GM12878 (cell line): ENCODE measurements at regions not wholly inside any gene's neighbourhood (a gene's known extent, or its start where the extent isn't known, plus 50 kb on each side); places are given as distances from the start of the nearest gene placed in this dataset.

Experiments used
- CEBPB ChIP-seq, 2 experiments: fragments of 150-350 bp in 1 of 2; IDR thresholded peaks; 2 replicates each; pipeline ENCODE4 v1.6.1; 2012 to 2014; ENCODE audit warnings: low read depth in 2 of 2, low read length in 2 of 2, borderline replicate concordance in 1 of 2, inconsistent platforms in 1 of 2
- CREB1 ChIP-seq: IDR thresholded peaks from 2 replicates; pipeline ENCODE4 v1.6.1; 2012; ENCODE audit warnings: low read depth, mild to moderate bottlenecking, inconsistent platforms
- CTCF ChIP-seq, 3 experiments: IDR thresholded peaks in 2 of 3; conservative IDR thresholded peaks in 1 of 3; 2 replicates each; pipeline ENCODE4 v1.5.1; 2011; ENCODE audit warnings: low read depth in 3 of 3, low read length in 3 of 3, mild to moderate bottlenecking in 3 of 3, control low read depth in 2 of 3, moderate library complexity in 2 of 3, inconsistent platforms in 1 of 3, mixed read lengths in 1 of 3; ENCODE audit not compliant: control insufficient read depth in 2 of 3, insufficient read depth in 1 of 3; ENCODE audit errors: extremely low read depth in 1 of 3
- EP300 ChIP-seq, 2 experiments: fragments of 150-350 bp in 1 of 2; IDR thresholded peaks; 2 replicates each; pipeline ENCODE4 v1.6.1; 2011 to 2012; ENCODE audit warnings: low read depth in 2 of 2, low read length in 2 of 2, borderline replicate concordance in 1 of 2, improper control_type of control experiment in 1 of 2, inconsistent platforms in 1 of 2; ENCODE audit not compliant: control insufficient read depth in 1 of 2
- POLR2A ChIP-seq: IDR thresholded peaks from 2 replicates; pipeline ENCODE4 v1.6.1; 2011; ENCODE audit warnings: low read depth, mild to moderate bottlenecking, low read length
- RFX5 ChIP-seq: IDR thresholded peaks from 2 replicates; pipeline ENCODE4 v1.6.1; 2011; ENCODE audit warnings: low read depth, low read length, improper control_type of control experiment
- SMAD1 ChIP-seq: fragments of 450-650 bp; IDR thresholded peaks from 2 replicates; pipeline ENCODE4 v1.6.1; 2018; ENCODE audit warnings: mild to moderate bottlenecking, low read depth; ENCODE audit not compliant: partially characterized antibody
- TAF1 ChIP-seq: IDR thresholded peaks from 2 replicates; pipeline ENCODE4 v1.6.1; 2011; ENCODE audit warnings: mild to moderate bottlenecking, low read depth, low read length, borderline replicate concordance
- TARDBP ChIP-seq: IDR thresholded peaks from 2 replicates; pipeline ENCODE4 v1.6.1; 2016; ENCODE audit warnings: borderline replicate concordance
- YY1 ChIP-seq: IDR thresholded peaks from 2 replicates; pipeline ENCODE4 v1.6.1; 2011; ENCODE audit warnings: low read depth, mild to moderate bottlenecking, low read length
- ZNF687 ChIP-seq: fragments of 450-650 bp; IDR thresholded peaks from 2 replicates; pipeline ENCODE4 v1.6.1; 2017; ENCODE audit warnings: mild to moderate bottlenecking, moderate library complexity
- TF ChIP-seq, protein P1 (sequence below): IDR thresholded peaks from 2 replicates; pipeline ENCODE4 v1.6.1; 2012; ENCODE audit warnings: mild to moderate bottlenecking, low read depth, low read length

DNA sequence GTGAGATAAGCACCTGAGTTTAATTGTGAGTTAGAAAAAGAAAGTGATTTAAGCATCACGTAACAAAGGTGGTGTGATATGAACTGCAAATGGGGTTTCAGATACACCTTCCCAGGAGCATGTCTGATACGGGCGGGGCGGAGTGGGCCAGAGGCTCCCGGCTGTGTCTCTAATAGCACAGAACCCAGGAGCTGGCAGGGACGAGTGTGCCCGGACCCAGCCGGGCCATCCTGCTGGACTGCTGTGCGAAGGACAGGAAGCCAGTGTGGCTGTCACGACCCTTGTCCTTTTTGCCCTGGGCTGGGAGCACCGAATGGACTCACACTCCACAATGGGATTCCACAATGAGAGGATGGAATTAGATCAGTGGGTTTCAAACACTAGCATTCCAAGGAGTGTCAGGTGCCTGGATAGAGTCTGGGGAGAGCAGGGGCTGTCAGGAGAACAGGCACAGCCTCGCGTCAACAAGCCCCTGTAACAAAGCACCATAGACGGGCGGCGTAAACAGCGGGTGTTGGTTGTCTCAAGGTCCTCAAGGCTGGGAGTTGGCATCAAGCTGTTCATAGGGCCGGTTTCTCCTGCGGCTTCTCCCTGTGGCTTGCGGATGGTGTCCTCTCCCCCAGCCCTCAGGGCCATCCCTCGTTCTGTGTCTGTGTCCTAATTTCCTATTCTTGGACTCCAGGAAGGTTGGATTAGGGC, 242.6 kb upstream of the PITRM1 start:
- TF ChIP-seq POLR2A = no peak
- TF ChIP-seq TAF1 = no peak
- no peak for TF ChIP-seq CEBPB (IDR thresholded peaks at IDR 0.05; ENCODE audit: borderline replicate concordance in 1 of 2, low read depth in 2 of 2, low read length in 2 of 2)
- TF ChIP-seq CREB1 = no peak
- no peak for TF ChIP-seq ZNF687
- no peak for TF ChIP-seq YY1
- no peak for TF ChIP-seq EP300 (IDR thresholded peaks at IDR 0.05; ENCODE audit: borderline replicate concordance in 1 of 2, control insufficient read depth in 1 of 2, low read depth in 2 of 2, low read length in 2 of 2)
- TF ChIP-seq RFX5 = no peak
- no peak for TF ChIP-seq SMAD1
- no peak for TF ChIP-seq TARDBP
- TF ChIP-seq, protein P1, sequence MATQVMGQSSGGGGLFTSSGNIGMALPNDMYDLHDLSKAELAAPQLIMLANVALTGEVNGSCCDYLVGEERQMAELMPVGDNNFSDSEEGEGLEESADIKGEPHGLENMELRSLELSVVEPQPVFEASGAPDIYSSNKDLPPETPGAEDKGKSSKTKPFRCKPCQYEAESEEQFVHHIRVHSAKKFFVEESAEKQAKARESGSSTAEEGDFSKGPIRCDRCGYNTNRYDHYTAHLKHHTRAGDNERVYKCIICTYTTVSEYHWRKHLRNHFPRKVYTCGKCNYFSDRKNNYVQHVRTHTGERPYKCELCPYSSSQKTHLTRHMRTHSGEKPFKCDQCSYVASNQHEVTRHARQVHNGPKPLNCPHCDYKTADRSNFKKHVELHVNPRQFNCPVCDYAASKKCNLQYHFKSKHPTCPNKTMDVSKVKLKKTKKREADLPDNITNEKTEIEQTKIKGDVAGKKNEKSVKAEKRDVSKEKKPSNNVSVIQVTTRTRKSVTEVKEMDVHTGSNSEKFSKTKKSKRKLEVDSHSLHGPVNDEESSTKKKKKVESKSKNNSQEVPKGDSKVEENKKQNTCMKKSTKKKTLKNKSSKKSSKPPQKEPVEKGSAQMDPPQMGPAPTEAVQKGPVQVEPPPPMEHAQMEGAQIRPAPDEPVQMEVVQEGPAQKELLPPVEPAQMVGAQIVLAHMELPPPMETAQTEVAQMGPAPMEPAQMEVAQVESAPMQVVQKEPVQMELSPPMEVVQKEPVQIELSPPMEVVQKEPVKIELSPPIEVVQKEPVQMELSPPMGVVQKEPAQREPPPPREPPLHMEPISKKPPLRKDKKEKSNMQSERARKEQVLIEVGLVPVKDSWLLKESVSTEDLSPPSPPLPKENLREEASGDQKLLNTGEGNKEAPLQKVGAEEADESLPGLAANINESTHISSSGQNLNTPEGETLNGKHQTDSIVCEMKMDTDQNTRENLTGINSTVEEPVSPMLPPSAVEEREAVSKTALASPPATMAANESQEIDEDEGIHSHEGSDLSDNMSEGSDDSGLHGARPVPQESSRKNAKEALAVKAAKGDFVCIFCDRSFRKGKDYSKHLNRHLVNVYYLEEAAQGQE = no peak
- no peak for TF ChIP-seq CTCF (IDR thresholded peaks at IDR 0.05 in 2 of 3, conservative IDR thresholded peaks at IDR 0.05 in 1 of 3; ENCODE audit: control insufficient read depth in 2 of 3, extremely low read depth in 1 of 3, insufficient read depth in 1 of 3, low read depth in 3 of 3, low read length in 3 of 3)
